ENCODE measurements at regions not wholly inside any gene's neighbourhood (a gene's known extent, or its start where the extent isn't known, plus 50 kb on each side); places are given as distances from the start of the nearest gene placed in this dataset.
"Not testable (repeated sequence)": the region's sequence is repeated elsewhere in the genome, so short reads cannot be mapped to it uniquely, and the experiment has no call there.

DNA sequence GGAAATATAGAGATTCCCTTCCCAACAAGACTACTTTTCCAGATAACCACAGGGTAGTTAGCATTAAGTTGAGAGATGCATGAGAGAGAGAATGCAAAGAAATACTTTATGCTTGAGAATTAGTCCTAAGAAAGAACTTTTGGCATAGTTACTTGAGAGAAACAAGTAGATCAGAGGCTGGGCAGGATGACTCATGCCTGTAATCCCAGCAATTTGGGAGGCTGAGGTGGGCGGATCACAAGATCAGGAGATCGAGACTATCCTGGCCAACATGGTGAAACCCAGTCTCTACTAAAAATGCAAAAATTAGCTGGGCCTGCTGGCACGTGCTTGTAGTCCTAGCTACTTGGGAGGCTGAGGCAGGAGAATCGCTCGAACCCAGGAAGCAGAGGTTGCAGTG is 276.5 kb downstream of the SEMA3D start:
- TF ChIP-seq, protein P1, sequence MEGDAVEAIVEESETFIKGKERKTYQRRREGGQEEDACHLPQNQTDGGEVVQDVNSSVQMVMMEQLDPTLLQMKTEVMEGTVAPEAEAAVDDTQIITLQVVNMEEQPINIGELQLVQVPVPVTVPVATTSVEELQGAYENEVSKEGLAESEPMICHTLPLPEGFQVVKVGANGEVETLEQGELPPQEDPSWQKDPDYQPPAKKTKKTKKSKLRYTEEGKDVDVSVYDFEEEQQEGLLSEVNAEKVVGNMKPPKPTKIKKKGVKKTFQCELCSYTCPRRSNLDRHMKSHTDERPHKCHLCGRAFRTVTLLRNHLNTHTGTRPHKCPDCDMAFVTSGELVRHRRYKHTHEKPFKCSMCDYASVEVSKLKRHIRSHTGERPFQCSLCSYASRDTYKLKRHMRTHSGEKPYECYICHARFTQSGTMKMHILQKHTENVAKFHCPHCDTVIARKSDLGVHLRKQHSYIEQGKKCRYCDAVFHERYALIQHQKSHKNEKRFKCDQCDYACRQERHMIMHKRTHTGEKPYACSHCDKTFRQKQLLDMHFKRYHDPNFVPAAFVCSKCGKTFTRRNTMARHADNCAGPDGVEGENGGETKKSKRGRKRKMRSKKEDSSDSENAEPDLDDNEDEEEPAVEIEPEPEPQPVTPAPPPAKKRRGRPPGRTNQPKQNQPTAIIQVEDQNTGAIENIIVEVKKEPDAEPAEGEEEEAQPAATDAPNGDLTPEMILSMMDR (IDR thresholded peaks at IDR 0.05) = not testable (repeated sequence)
- TF ChIP-seq POLR2AphosphoS5 (IDR thresholded peaks at IDR 0.05; ENCODE audit: low read depth, low read length) = not testable (repeated sequence)
